CD4-positive, alpha-beta T cell treated with Interleukin-15 for 1 hour (primary cell): ENCODE measurements at regions not wholly inside any gene's neighbourhood (a gene's known extent, or its start where the extent isn't known, plus 50 kb on each side); places are given as distances from the start of the nearest gene placed in this dataset.

Experiments
- DNase-seq: peaks from one replicate; pipeline ENCODE4 v3.0.0-alpha.2; 2020

DNA sequence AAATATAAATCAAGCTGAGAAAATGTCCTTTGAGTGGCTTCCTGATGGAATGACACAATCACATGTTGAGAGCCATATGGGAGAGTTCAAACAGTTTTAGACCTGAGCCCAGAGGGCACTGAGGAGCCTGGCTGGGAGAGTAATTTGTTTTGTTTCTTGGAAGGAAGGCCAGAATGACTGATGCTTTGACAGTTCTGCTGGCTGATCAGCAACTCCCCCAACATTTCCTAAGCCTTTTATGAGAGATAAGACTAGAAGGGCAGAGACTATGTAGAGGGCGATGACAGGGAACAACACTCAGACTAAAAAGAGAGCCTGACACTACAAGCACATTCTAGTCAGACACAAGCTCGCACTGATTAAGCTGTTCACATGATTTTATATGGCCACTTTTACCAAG lies 169.2 kb downstream of the COX7C start:
- DNase-seq = no peak

DNA sequence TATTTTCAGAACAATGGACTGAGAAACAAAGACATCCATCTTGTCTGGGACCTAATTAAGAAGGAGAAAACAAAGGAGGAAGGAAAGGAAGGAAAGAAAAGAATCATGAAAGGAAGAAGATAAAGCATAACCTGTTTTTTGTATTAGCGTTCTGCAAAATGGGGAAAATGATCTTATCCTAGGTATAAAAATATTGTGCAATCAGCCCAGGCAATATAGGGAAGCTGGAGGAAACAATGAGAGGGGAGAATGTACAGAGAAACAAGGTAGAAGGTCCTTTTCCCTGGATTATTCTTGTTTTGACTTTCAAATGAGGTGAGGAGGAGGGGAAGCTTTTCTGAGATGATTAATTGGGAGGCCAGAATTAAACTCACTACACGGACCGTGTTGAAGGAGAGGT lies 177.9 kb downstream of the COX7C start:
- no peak for DNase-seq

DNA sequence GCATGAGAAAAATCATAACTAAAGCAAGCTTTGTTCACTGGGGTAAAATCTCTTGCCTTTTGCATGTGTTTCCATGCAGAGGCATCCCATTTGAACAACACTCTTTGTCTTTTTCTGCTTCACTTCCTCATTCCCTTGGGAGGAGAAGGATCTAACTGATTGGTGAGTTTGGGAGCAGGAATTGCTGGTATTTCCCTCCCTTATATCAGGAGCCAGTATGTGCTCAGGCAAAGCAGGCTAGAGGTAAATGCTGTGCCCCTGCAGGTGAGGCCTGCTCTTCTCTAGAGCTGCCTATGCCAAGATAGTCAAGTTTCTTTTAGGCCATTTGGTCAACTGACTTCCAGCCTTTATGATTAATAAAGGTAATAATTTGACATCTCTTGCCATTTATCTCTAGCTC lies 179.9 kb downstream of the COX7C start:
- DNase-seq = no peak

DNA sequence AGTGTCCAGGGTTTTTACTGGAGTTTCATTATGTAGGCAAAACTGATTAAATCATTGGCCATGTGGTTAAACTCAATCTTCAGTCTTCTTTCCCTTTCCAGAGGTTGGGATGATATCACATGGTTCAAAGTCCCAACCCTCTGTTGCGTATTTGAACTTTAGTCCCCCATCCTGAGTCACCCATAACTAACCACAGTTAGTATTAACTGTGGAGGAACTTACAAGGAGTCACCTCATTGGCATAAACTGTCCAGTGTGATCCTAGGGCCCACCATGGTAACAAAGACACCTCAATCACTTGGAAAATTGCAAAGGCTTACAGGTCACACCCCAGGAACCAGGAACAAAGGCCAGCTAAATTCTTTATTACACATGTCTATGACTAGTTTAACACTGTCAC lies 188.5 kb downstream of the COX7C start:
- DNase-seq = no peak

DNA sequence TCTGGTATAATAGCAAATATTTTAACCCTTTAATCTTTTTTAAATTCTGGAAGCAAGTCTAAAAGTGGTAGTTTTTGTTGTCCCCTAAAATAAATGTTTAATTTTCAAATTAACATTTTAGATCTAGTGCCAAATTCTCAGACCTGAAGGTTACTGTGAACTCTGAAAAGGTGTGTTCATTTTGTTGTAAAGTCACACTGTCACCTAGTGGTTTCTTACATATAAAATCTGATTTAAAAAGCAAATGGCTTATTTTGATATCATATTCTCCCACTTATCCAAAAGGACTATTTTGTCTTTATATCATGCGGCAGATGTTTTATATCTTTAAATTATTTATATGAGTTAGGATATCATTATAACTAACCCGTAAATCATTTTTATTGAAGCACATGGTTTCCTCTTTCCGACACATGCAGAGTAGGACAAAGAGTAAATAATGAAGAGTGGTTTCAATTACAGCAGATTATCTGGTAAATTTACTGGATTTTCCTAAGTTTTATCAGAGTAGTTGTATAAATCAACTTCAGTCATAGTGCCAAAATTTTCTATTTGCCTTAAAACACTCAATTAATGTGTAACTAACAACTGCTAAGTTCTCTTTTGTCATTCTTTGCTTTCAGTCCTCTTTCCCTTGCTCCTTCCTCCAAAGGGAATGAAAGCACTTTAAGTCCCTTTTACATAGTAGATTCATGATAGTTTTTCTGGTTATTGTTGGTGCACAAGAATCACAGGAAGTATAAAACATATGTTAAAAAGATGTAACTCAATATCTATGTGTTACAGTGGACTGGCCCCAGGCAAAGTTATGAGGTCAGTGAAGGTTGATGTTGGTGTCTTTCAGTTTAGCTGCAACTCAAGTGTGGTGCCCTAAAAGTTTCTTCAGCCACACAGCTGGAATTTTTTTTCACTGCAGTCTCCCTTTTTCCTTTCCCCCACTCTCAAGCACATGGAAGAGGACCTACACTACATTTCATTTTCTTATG lies 189.6 kb downstream of the COX7C start:
- no peak for DNase-seq

DNA sequence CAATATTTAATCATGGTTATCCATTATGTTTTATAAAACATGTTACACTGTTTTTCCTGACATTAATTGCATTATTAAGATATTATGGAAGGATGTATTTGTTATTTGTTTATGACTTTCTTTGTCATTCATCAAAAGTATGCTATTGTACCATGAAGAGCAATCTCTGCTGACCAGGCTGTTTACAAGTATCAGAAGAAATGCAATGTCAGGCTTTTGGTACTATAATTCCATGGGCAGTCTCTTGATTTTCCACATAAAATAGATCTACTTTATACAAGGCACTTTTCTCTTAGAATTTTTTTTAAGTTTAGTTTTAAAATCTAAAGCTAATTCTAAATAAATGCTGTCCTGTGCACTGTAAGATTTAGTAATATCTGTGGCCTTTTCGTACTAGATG lies 196.6 kb downstream of the COX7C start:
- no peak for DNase-seq

DNA sequence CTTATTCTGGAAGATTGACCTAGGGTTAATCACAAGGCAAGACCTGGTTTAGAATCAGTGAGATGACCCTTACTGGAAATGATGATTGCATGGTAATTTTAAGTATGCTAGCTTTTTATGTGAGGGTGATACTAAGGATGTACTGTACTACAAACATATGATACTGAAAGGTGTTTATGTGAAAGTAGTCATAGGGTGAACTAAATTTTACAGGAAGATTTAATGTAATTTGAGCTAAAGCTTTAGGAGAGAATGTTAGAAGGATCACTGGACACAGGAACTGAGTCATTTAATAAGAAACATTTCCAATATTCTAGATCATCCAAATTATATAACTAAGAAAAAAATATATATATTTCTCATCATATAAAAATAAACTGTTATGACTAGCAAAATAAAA lies 197.2 kb downstream of the COX7C start:
- DNase-seq = no peak

DNA sequence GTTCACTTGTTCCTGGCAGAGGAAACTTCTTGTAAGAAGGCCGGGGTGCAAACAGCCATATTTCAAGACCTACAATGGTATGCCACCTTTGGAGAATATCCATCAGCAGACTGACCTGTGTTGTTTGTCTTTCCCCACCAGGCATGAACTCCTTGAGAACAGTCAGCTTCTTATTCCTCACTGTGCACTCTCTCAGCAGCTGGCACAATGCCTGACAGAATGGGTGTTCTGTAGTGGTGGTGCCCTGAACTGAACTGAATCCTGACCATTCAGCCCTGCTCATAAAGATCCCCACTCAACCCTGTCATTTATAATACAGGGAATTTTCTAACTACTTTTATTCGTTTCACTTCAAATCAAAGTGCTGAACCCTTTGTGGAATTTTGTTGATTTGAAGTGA lies 206.9 kb downstream of the COX7C start:
- no peak for DNase-seq

DNA sequence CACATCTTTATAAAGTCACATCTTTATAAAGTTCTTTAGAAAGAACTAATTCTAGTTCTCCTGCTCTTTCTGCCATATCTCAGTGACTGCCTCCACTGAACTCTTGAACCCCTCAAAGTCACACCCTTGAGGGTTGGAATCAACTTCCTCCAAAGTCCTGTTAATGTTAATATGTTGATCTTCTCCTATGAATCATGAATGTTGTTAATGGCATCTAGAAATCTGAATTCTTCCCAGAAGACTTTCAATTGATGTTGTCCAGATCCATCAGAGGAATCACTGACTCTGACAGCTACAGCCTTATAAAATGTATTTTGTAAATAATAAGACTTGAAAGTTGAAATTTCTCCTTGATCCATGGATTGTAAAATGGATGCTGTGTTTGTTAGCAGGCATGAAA lies 213.4 kb downstream of the COX7C start:
- no peak for DNase-seq

DNA sequence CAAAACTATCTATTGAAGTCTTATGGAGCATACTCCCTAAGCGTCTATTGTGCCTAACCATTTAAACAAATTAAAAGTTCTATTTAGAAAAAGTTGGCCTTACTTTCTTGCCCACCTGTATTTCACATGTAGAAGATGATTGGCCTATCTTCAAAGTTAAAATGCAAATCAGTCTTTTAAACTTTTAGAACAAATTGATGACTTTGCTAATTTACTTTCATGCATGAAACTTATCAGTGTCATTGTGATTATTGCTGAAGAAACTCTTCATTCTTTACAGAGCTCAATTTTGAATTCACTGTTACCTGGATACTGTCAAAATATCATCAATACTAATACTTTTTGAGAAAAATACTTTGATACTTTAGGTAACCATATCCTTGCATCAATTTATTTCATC lies 216.1 kb downstream of the COX7C start:
- DNase-seq = no peak

DNA sequence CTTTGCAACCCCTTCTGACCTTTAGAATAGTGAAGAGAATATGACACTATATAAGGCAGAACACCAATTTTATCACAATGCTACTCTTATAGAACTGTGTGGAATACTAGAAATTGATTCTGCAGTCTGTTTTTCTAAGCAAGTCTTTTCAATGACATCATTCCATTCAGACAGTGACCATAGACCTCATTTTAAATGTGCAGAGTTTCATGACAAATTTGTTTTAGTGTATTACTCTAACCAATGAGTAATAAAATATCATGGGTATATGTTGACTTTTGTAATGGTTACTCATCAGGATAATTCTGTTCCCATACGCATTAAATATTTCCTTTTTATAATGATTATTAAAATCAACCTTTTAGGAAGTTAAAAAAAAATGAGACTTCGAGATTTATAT lies 219.9 kb downstream of the COX7C start:
- no peak for DNase-seq

DNA sequence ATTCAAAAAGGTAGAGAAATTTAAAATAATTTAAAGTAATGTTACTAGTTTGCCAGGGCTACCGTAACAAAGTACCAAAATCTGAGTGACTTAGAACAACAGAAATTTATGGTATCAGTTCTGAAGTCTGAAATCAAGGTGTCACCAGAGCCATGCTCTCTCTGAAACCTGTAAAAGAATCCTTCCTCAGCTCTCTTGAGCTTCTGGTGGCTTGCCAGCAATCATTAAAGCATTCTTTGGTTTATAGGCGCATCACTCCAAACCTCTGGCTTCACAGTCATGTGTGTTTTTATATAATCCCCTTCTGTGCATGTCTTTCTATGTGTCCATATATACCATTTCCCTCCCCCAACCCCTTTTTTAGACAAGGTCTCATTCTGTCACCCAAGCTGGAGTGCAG lies 220.3 kb downstream of the COX7C start:
- DNase-seq = no peak

DNA sequence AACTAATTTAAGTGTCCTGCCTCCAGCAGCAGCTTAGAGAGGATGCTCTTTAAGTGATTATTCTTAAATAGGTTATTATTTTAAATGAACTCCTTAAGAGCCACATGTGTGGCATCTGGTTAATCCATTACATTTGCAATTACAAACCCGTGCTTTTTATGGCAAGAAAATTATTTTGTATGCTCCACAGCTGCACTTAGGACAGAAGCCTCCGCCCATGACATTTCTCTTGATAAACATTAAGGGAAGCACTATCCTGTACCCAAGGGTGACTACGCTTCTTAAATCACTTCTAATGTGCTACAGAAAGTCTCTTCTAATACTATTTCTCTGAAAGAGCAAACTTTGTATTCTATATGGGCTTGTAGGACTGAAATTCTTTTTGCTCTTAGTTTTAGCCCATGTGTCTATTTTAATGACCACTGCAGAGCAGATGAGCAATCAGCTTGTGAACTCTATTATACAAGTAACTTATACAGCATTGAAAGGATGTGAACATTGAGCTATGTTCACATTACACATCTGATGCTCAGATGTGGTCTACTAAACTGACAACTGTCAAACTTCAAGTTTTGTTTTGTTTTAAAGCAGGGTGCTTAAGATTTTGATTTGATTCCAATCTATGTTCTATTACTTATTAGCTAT lies 223.4 kb downstream of the COX7C start:
- DNase-seq = no peak

DNA sequence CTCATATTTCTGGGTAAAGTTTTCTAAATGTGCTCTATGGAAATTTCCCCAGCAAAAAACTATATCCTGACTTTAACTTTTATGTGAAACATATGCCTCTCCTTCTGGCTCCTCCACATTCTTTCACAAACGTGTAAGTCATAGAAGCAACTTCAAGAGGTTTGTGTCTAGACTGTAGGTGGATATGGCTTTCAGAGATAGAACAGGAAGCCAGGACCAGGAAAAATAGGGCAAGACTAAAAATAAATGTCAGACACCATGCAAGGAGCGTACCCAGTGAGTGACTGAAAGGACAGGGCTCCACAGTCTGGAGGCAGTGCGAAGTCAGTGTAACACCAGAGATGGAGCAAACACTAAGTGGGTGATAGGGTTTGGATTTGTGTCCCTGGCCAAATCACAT lies 240.7 kb downstream of the COX7C start:
- DNase-seq = no peak

DNA sequence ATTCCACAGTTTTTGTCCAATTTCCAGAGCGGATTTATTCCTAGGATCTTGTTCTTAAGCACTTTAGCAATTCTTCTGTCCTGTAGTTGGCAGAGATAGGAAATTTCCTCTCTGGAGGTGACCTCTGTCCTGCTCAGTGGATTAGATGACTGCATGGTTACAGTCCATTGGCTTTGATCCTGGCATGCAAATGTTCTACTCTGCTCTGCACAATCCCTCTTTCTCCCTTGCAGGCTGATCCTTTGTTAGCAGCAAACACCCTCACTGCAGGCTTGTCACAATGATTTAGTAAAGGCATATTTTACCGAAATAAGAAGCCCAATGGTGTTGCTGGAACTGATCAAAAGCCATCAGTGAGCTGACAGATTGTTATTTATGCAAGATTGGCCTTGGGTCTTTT lies 243.8 kb downstream of the COX7C start:
- no peak for DNase-seq

DNA sequence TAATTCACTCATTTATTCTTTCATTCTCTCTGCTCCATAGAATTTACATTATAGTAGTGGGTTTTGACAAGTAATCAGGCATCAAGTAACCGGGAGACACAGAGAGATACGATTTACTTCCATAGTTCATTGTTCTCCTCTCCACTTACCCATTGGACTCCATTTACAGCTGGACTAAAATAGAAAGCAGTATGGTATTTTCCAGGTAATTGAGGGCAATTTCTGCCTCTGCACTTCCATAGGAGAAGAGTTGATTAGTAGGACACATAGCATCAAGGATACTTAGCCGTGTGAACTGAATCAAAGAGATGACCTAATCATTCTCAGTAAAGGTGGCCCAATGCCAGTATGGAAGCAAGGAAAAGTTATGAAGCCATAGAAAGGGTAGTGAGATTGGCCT lies 244.4 kb downstream of the COX7C start:
- DNase-seq = no peak

DNA sequence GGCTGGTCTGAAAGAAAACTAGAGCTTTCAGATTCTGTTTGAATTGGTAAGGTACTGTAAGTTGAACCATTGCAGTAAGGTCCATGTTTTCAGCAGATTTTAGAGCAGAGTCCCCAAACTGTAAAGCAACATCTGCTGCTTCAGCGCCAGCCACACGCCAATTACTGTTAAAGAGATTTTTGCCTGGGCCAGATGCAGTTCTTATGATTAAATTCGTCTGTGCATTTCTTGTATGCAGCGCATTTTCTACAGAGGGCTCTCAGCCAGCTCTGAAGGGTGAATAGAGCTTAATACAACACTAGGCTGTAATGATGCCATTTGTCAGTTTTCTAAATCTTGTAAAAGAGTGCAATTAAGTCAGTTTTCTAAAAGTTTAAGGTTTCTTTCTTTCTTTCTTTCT lies 246.3 kb downstream of the COX7C start:
- DNase-seq = no peak

DNA sequence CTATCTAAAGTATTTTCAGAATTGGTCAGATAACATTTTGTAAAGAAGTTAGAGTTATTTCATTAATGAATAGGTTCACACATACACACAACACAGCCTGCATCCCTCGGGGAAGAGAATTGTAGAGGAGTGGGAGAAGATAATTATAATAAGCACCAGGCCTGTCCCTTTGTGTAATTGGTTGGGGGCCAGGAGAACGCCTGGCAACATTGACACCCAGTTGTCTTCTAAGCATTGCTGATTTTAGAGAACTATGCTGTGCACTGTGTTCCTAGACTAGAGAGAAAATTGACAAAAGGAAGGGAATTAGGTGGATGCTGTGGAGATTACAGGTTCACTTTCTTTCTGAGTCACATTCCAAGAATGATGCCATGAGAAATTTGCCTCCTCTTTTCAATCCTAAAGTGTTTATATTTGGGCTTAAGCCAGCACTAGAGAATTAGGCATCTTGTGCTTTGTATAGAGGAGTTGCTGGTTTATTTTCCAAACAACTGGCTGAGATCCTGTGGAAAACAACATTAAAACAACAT lies 247.6 kb downstream of the COX7C start:
- no peak for DNase-seq

DNA sequence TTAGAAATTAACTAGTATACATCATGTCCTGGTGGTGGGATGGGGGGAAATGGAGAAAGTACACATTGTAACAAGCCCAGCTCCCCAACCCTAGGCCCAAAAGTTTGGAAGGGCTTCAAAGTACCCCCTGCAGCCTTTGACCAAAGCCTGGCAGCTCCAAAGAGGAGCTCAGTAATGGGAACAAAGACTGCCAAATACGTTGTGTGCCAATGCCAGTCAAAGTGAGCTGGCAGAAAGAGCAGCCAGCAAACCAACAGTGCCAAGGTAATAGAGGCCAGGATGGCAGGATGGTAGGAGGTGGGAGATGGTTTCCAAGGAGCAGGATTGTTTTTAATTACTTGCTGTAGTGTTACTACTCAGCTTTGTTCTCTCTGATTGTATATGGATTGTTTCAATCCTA lies 248.3 kb downstream of the COX7C start:
- no peak for DNase-seq

DNA sequence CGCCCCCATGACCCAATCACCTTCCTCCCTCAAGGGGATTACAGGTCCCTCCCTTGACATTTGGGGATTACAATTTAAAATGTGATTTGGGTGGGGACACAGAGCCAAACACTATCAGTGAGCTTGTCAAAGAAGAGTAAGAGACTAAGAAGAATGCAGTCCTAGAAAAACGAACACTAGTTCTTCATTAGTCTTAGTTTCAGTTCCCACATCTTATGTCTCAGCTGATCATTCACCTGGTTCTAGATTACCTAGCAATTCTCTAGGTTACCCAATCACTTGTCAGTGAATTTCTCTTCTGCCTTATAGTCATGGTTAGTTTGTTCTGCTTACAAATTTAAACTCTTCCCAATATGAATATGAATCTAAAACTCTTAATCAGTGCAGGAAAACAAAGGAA lies 251.5 kb downstream of the COX7C start:
- no peak for DNase-seq

DNA sequence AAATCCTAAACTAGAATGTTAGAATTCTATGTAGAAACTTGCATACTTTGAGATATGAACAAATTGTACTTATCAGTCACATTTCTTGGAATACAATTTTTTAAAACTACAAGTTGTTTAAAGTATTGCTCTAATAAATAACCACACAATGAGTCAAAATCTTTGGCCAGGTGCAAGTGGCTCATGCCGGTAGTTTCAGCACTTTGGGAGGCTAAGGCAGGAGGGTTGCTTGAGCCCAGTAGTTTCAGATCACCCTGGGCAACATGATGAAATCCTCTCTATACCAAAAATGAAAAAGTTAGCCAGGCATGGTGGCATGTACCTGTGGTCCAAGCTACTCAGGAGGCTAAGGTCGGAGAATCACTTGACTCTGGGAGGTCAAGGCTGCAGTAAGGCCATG lies 257.8 kb downstream of the COX7C start:
- DNase-seq = no peak

DNA sequence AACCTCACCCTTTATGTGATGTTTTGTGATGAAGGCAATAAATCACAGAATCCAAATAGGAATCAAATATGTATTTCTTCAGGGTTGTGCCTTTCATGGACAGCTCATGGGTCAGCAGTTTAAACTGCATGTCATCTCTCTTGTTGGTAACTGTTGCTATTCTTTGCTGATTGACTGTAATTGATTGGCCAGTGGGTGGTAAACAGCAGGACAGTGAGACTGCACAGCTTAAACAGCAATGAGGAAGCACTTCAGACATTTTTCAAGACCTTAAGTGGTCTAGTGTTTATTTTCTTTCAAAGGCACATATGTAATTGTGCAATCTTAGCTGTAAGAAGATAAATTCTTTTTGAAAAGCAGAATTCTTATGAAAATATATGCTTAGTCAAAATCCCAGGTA lies 260.5 kb downstream of the COX7C start:
- DNase-seq = no peak

DNA sequence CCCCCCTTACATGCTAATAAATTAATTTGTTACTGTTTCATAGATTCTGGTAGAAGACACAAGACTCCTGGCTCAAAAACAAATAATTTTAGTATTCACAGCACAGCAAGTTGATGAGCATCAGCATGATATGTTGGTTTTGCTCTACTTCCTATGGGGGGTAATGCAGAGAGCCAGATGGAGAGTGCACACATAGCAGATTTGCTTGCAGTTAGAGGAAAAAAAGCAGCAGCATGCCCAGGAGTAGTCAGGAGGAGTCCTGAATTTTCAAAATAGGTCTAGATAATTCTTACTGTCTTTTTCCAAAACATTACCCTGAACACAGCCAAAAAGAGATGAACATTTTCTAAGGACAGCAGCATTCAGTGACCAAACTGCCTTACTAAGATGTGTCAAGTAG lies 261.3 kb downstream of the COX7C start:
- DNase-seq = no peak

DNA sequence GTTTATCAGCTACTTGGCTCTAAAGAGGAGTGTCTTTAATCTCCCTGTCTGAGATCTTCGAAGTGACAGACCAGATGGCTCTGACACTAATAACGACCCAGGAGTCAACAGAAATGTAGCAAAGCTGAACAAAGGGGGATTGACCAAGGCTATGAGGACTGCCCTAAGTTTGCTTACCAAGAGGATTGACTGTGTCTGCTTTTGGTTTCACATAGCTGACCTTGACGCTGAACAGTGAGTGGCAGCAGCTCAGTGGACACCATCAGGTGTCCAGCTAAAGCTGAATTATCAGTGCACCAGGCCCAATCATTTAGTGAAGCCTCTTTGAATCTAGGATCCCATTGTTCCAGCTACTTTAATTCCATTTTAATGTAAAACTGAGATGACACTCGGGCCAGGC lies 262.6 kb downstream of the COX7C start:
- DNase-seq = no peak
